GOT3 (cell line): ENCODE measurements at regions not wholly inside any gene's neighbourhood (a gene's known extent, or its start where the extent isn't known, plus 50 kb on each side); places are given as distances from the start of the nearest gene placed in this dataset.

ENCODE experiments used
- DNase-seq: peaks from one replicate; lab custom pipeline; 2025; ENCODE audit warnings: mixed read lengths; lab: John Stamatoyannopoulos, UW

GRCh38 chr3:115325539-115325938, 178.5 kb upstream of the ZBTB20 start:
- DNase-seq, result no peak

- DNase-seq, result no peak
Observed at GRCh38 chr3:115330430-115330829, 183.3 kb upstream of the ZBTB20 start.

- no peak for DNase-seq
Observed at GRCh38 chr3:115332998-115333397, 185.9 kb upstream of the ZBTB20 start.

- DNase-seq, result no peak
Observed at GRCh38 chr3:115336836-115337235, 189.7 kb upstream of the ZBTB20 start.

GRCh38 chr3:115340586-115340985, 193.5 kb upstream of the ZBTB20 start:
- DNase-seq, result no peak

GRCh38 chr3:115341208-115341607, 194.1 kb upstream of the ZBTB20 start:
- DNase-seq, result no peak

- no peak for DNase-seq
Observed at GRCh38 chr3:115347737-115348136, 200.6 kb upstream of the ZBTB20 start.

- no peak for DNase-seq
Observed at GRCh38 chr3:115348412-115348811, 201.3 kb upstream of the ZBTB20 start.

GRCh38 chr3:115348951-115349745, 202.1 kb upstream of the ZBTB20 start:
- DNase-seq, result no peak

GRCh38 chr3:115350606-115351005, 203.5 kb upstream of the ZBTB20 start:
- DNase-seq, result no peak

- no peak for DNase-seq
Observed at GRCh38 chr3:115351193-115351592, 204.1 kb upstream of the ZBTB20 start.

- no peak for DNase-seq
Observed at GRCh38 chr3:115354010-115354409, 206.9 kb upstream of the ZBTB20 start.

GRCh38 chr3:115357456-115357855, 210.4 kb upstream of the ZBTB20 start:
- DNase-seq, result no peak

GRCh38 chr3:115359536-115359935, 212.4 kb upstream of the ZBTB20 start:
- DNase-seq, result no peak

- DNase-seq, result no peak
Observed at GRCh38 chr3:115361806-115362205, 214.7 kb upstream of the ZBTB20 start.

- DNase-seq, result no peak
Observed at GRCh38 chr3:115363071-115363470, 216.0 kb upstream of the ZBTB20 start.

GRCh38 chr3:115369021-115369420, 221.9 kb upstream of the ZBTB20 start:
- DNase-seq, result no peak

GRCh38 chr3:115375362-115375761, 228.3 kb upstream of the ZBTB20 start:
- DNase-seq, result no peak

- no peak for DNase-seq
Observed at GRCh38 chr3:115380883-115381572, 233.9 kb upstream of the ZBTB20 start.

- no peak for DNase-seq
Observed at GRCh38 chr3:115381573-115381912, 234.5 kb upstream of the ZBTB20 start.

GRCh38 chr3:115381931-115382330, 234.8 kb upstream of the ZBTB20 start:
- DNase-seq, result no peak

GRCh38 chr3:115384381-115384780, 237.3 kb upstream of the ZBTB20 start:
- DNase-seq, result no peak
